HG02759 (cell line): ENCODE measurements at regions not wholly inside any gene's neighbourhood (a gene's known extent, or its start where the extent isn't known, plus 50 kb on each side); places are given as distances from the start of the nearest gene placed in this dataset.
"Not testable (repeated sequence)": the region's sequence is repeated elsewhere in the genome, so short reads cannot be mapped to it uniquely, and the experiment has no call there.

ENCODE experiments used
- ATAC-seq: cut with Tn5 transposase; IDR thresholded peaks from one replicate; pipeline ENCODE4 v1.9.1; 2021; ENCODE audit warnings: mild to moderate bottlenecking, moderate library complexity; ENCODE audit not compliant: unreplicated experiment

DNA sequence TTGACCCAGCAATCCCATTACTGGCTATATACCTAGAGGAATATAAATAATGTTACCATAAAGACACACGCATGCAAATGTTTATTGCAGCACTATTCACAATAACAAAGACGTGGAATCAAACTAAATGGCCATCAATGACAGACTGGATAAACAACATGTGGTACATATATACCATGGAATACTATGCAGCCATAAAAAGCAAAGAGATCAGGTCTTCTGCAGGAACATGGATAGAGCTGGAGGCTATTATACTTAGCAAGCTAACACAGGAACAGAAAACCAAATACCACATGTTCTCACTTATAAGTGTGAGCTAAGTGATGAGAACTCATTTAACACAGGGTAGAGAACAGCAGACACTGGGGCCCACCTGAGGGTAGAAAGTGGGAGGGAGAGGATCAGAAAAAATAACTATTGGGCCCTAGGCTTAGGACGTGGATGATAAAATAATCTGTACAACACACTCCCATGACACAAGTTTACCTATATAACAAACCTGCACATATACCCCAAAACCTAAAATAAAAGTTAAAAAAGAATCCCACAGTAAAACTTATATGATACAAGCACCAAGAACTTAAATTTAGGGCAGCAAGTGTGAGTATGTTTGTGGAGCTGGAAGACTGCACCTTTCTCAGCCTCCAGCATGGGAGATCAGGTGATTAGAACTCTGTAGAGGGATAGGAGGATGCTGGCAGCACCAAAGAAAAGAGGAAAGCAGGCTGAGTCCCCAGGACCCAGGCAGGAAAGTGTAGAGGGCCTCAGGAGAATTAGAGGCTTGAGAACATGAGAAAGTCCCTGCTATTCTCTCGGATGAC lies 320.8 kb upstream of the USP24 start:
- ATAC-seq, result no peak

DNA sequence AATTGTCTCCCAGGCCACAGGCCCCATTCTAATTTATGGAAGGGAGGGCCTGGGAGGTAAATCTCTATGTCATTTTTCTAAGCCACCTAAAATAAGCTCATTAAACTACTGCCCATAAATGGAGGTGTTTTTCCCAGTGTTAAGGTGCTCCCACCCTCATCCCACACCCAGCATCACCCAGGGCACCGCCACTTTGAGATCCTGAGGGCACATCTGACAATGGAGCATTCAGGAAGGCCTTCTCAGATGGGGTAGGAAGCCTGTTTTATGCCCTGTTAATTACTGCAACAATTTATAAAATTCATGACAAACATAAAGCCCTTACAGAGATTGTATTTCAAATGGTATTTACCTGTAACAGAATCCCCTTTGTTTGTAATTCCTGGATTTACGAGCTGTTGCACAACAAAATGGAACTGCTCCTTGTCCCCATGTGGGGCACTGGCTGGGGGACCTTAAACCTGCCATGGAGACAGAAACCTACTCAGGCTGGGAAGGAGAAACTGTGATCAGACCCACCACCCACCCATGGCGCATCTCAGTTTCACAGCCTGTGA lies 319.5 kb upstream of the USP24 start:
- no peak for ATAC-seq

DNA sequence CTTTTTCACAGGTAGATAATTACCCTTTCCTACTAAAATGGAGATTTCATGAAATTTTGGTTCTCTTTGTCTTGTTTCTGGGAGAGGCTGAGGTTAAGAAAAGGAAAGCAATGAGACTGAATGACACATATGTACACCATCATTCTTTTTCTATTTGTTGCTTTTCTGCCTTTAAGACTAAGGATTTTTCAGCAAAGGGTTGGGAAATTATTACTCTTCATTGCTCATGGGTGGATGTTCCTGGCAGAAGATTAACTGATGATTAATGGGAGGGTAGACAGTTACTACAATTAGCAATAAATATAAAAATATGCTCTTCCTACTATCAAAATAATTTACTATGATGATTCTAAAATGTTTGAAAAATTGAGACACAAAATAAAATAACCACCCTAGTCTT lies 316.5 kb upstream of the USP24 start:
- no peak for ATAC-seq

DNA sequence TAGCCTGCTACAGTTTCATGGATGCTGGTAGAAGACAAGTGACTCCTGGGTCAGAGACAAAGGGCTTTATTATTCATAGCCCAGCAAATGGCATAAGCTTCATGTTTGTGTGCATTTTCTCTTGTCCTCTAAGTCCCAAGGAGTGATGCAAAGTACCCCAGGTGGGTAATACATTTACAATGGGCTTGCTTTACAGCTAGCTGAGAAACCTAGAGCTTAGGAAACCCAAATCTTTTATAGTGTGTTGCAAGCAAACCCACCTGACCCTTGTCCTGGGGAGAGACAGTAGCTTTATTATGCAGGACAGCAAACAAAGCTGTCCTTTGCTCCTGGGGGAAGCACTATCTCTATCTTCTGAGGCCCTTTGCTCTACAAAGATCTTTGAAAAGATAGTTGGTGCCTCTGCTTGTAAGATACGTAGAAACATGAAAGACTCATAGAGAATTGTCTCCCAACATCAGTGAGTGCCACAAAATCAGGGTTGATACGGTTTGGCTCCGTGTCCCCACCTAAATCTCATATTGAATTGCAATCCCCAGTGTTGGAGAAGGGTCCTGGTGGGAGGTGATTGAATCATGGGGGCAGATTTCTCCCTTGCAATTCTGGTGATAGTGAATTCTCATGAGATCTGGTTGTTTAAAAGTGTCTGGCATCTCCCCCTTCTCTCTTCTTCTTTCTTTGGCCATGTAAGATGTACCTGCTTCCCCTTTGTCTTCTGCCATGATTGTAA lies 315.8 kb upstream of the USP24 start:
- no peak for ATAC-seq

DNA sequence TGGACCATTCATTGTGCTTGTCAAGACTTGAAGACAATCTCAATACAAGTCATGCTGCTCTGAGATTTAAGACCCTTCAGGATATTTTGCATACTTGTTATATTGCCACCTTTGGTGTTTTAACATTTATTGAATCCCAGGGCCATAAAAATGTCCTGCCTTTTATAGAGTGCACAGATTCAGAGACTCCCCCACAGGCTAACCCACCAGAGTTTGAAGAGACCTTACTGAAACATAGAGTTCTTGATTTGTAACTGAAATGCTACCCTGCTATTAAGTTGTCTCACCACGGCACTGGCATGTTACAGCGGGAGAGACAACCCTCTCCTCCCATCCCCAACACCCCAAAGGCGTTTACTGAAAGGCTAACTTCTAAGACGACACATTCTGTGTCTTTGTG lies 313.9 kb upstream of the USP24 start:
- no peak for ATAC-seq

DNA sequence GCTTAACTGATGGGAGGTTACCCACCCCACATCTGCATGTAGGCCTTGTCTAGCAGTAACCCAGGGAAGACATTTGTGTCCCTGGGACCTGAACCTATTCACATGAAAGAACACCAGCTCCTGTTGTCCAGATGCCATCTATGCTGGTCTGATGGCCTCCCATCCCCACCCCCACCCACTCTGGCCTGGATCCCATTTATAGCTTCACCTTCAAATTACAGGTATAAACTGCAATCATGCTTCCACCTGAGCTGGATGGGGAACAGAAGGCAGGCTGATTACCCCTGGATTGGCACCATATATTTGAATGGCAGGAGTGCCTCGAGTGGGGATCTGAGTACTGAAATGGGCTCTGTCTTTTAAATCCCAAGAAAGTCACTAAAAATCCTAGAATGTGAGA lies 312.7 kb upstream of the USP24 start:
- ATAC-seq, result no peak

DNA sequence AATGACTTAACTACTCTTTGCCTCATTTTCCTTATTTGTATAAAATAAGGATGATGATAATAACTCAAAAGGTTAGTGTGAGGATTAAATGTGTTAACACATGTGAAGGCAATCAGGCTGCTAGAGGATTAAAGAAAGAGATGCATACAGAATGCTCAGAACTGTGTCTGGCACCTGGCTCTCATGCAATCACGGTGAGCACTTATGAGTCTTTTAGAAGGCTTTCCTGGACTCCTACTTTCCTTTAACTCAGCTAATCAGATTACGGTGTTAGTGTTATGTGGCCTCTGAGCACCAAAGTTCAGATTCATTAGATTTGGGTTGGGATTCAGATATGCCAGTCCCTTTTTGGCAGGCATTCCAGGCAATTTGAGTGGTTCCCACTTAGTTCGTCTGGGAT lies 311.6 kb upstream of the USP24 start:
- ATAC-seq, result no peak

DNA sequence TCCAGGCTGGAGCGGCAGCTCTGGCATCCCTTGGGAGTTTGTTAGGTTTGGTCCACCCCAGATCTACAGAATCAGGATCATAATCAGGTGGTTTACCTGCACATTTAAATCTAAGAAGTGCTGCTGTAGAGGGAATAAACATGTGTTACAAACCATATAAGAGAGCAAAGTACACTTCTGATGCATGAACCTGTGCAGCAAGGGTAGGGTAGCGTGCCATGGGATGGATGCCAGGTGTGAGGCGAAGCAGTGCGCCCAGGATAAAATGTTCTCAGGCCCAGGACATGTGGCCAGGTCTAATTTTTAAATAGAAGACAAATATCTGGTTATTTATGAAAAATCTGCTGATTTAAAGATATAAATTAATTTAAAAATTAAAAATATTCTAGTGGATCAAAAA lies 308.8 kb upstream of the USP24 start:
- no peak for ATAC-seq

DNA sequence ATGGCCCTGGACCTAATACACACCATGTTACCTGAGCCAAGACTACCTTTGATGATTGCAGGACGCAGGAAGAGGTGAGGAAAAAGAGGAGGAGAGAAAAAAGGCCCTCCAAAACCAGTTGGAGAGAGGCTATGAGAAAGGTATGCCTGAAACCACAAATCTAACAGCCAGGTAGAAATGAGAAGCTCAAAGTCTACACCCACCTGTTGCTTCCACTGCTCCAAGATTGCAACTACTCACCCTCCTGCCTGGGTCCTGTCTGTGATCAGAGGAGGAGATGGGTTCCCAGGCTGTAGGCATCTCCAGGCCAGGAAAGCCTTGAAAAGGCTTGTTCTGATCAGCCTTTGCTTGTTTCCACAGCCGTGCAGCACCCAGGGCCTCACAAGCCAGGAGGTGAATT lies 307.8 kb upstream of the USP24 start:
- no peak for ATAC-seq

DNA sequence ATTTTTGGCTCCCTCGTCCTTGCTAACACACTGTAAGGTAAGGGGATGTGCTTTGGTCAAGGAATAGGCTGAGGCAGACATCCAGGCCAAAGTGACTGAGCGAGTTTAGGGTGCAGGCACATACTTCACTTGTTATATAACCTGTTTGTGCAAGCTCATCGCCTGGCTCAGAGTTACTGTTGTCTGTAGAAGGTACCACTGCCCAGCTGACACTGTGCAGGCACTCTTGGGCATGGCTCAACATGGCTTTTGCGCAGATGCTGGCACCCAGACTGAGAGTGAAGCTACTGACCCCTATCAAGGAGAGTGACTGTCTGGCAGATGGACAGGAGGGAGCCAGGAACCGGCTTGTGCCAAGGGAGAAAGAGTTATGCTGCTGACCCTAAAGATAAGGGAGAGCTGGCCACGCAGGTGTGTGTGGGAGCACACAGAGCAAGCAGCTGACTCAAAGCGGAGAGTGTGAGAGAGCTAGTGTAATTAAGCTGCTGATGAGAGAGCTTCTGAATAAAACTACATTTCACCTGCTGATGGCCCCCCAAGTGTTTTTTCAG lies 307.3 kb upstream of the USP24 start:
- no peak for ATAC-seq

DNA sequence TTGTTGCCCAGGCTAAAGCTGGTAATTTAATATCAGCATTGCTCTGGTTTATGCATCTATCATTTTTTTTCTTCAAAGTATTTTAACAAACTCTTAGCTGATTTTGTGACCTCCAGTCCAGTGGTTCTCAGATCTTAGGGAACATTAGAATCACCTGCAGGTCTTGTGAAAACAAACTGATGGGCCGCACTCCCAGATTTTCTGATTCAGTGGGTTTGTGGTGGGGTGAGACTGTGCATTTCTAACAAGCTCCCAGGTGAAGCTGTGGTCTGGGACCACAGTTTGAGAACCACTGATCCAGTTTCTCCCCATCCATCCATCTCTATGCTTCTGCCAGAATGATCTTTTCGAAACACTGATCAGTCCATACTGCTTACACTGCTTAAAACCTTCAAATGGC lies 305.7 kb upstream of the USP24 start:
- ATAC-seq, result no peak

DNA sequence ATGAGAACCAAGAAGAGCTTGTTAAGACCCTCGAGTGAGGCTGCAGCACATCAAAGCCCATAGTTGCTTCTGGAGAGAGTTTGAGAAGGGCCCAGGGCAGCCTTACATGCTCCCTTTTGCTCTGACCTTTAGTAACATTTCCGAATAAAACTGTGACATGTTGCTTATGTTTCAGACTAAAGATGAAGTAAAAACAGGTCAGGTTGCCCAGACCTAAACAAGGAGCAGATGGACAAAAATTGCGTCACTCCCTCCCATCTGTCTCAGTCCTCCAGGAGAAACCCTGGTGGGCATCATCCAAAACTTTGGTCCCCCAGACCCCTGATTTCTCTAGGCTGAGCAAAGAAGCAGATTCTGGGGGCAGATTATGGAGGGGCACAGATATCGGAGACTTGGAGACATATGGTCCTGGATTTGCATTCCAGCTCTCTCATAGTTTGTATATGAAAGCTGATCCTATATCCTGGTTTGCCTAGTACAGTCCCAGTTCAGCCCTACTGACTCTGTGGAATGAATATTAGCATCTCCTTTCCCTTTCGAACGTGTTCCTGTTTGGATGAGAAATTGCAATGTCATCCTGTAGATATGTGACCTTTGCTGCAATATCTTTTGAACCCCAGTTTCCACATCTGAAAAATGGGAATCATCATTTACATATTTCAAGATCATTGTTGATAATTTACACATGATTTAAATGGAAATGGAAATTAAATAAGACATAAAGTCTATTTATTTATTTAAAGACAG lies 304.9 kb upstream of the USP24 start:
- no peak for ATAC-seq

DNA sequence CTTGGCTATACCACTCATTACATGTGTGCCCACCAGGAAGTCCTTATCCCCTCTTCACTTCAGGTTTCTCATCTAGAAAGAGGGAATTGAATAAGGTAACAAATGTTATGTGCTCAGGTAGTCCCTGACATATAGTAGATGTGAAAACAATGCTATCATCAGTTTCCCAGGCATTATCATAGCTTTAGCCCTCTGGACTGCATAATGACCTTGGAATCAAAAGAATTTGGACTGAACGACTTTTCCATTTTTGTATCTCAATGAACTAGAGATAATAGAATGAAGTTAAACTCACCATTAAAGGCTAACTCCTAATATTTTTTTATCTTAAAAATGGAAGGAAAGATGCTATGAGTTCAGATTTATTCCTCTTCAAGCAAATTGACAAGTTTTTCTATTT lies 304.1 kb upstream of the USP24 start:
- ATAC-seq, result no peak

DNA sequence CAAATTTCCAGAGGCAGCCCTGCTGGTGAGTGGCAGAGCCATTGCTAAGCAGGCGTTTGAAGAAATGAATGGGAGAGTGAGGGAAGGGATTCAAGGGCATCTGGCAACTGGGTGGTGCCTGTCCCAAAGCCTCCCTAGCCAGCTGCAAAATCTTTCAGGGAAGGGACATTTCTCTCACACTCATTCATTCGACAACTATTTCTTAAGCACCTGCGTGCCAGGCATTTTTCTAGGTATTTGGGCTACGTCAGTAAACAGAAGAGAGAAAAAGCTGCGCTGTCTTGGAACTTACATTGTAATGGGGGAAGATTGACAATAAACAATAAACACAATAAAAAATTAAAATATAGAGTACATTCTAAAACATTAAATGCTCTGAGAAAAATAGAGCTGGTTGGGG lies 301.9 kb upstream of the USP24 start:
- ATAC-seq, result no peak

DNA sequence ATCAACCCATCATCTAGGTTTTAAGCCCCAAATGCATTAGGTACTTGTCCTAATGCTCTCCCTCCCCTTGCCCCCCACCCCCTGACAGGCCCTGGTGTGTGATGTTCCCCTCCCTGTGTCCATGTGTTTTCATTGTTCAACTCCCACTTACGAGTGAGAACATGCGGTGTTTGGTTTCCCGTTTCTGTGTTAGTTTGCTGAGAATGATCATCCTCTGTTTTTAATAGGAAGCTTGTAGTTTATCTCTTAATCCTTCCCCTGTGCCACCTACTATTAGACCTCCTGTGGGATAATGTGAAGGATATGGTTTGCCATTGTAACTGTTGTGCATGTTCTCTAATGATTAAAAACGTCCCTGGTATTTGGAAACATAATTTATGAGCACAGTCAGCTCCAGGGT lies 299.4 kb upstream of the USP24 start:
- ATAC-seq, result not testable (repeated sequence)

DNA sequence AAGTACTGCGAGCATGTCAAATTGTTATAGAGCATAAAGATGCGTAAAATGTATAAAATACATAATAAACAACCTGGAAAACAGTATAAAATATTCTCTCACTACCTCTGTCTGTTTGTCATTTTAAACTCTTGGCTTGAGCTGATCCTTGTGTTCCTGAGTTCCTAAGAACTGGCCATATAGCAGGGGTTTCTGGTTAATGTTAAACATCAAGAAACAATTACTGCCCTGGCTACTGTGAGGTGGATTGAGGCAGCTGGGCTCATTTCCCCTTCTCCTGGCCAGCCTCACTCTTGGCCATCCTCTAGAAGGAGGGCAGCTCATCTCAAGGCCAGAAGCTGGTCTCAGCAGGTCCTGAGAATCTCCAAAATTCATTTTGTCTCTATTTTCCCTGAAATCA lies 297.3 kb upstream of the USP24 start:
- ATAC-seq, result no peak

DNA sequence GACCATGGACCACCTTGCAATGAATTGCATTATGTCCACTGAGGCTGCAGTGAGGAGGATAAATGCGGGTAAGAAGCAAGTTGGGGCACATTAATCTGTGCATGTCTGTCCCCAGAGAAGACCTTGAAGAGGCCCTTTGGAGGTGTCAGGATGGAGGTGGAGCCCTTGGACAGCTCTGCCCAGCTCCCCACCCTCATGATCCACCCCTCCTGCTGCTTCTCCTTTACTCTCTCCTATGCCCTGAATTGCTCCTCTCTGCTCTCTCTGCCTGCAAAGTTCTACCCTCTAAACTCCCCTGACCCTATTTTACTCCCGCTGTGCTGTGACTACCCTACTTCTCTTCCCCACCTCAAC lies 292.4 kb upstream of the USP24 start:
- ATAC-seq, result no peak

DNA sequence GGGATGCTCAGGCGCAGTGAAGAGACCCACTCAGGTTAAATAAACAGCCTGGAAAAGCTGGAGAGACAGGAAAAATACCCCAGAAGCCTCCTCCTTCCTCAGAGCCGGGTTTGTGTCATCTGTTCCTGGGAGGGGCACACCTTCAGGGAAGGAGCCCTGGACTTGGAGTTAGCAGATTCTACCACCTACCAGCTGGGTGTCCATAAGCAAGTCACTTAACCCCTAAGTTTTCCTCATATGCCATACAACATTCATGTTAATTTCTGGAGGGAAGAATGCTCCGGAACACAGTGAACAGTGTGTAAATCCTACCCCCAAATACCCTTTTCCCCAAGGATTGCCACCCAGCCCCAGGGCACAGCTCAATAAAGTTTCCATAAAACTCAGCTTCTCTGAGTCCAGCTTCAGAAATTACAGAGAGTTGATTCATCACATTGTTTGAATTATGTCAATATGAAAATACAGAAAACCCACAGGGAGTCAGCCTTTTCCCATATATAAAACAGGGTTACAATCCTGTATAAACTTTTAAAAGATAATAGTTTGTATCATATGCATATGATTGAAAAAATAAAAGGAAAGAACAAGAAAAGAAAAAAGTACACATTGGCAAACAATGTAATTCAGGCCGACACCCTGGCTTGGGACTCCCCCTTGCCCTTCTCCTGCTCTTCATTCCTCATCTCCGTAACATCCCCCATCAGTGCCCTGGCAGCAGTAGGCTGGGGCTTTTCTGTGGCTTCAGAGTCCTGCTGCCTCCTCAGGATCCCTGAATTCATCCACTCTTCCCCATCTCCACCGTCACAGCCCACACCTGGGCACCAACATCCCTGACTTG lies 291.8 kb upstream of the USP24 start:
- no peak for ATAC-seq

DNA sequence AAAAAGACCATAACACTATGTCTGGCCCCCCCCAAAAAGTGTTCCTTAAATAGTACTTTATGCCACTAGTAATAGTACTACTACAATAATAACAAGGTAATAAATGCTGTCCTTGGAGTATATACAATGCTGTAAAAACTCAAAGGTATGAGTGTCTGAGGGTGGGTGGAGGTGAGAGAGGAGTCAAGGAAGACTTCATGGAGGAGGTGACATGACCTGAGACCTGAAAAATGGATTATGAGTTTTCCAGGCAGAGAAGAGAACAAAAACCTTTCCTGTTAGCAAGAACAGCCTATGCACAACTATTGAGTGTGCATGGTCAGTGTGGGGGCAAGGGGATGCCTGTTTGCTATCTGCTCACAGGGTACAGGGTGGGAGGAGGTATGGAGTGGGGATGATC lies 290.2 kb upstream of the USP24 start:
- no peak for ATAC-seq

DNA sequence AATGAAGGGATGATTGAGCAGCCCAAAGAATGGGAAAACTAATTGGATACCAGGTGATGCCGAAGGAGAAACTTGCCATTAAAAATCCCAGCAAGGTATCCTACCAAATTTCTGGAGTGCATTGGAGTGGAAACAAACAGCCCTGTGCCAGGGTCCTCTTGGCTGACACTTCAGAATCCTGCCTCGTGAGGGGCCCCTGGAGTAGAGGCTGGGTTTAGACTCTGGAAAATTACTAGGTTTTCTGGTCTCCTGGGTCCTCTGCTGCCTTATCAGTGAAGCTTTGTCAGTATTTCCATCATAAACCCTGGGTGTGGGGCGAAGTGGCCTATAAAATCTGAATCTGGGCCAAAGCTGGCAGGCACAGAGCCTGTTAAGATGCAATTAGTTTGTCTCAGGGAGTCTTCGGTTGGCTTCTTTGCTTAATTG lies 289.2 kb upstream of the USP24 start:
- ATAC-seq, result no peak
